A549 (cell line): ENCODE measurements at regions not wholly inside any gene's neighbourhood (a gene's known extent, or its start where the extent isn't known, plus 50 kb on each side); places are given as distances from the start of the nearest gene placed in this dataset.

Experiments used
- ATAC-seq, 2 experiments: fragments of 200-7000 bp in 1 of 2; fragments of >200 bp in 1 of 2; cut with Nextera tagmentation in 1 of 2; cut with Tn5 transposase in 1 of 2; 3 replicates each; pipeline versions ENCODE4 v1.8.0 to v1.9.1; 2018 to 2020; ENCODE audit warnings: mild to moderate bottlenecking in 1 of 2, moderate library complexity in 1 of 2
- CTCF ChIA-PET: fragments of 300-600 bp; sonication (Branson Sonifier 250); formaldehyde crosslinking; extraction: SDS; loops from one replicate; lab custom pipeline; 2021; ENCODE audit warnings: antibody characterized with exemption, inconsistent platforms; lab: Yijun Ruan, JAX
- POLR2A ChIA-PET: fragments of 350-600 bp; formaldehyde crosslinking; extraction: SDS; loops from one replicate; lab custom pipeline; 2021; ENCODE audit warnings: antibody characterized with exemption, inconsistent platforms; lab: Yijun Ruan, JAX
- DNase-seq, 2 experiments: peaks; one replicate each; pipeline versions ENCODE4 v3.0.0 to v3.0.0-alpha.2; 2011 to 2016; ENCODE audit warnings: low read depth in 1 of 2, low spot score in 1 of 2
- FAIRE-seq: peaks from 2 replicates; lab custom pipeline; 2011; peaks lifted over from hg19 to GRCh38; lab: Jason Lieb, UNC
- H3K27ac ChIP-seq, 2 experiments: fragments of >200 bp; sonication (Bioruptor Twin); formaldehyde crosslinking; 3 replicates each; pipeline ENCODE4 v1.5.1; 2016 to 2017
- H3K4me1 ChIP-seq: fragments of >200 bp; sonication (Bioruptor Twin); formaldehyde crosslinking; 3 replicates; pipeline ENCODE4 v1.6.1; 2016
- H3K4me2 ChIP-seq: fragments of >200 bp; sonication (Bioruptor Twin); formaldehyde crosslinking; 3 replicates; pipeline ENCODE4 v1.6.1; 2016
- H3K4me3 ChIP-seq: fragments of >200 bp; sonication (Bioruptor Twin); formaldehyde crosslinking; 3 replicates; pipeline ENCODE4 v1.5.1; 2016
- H3K9me3 ChIP-seq: fragments of >200 bp; sonication (Bioruptor Twin); formaldehyde crosslinking; 3 replicates; pipeline ENCODE4 v1.6.1; 2016
- BHLHE40 ChIP-seq: IDR thresholded peaks from 2 replicates; pipeline ENCODE4 v1.6.1; 2012; ENCODE audit warnings: low read depth, low read length, inconsistent platforms
- CHD2 ChIP-seq: fragments of 150-350 bp; IDR thresholded peaks from 2 replicates; pipeline ENCODE4 v1.6.1; 2014; ENCODE audit warnings: low read length; ENCODE audit not compliant: partially characterized antibody
- EHF ChIP-seq: fragments of 250-450 bp; sonication (Bioruptor Pico); IDR thresholded peaks from 2 replicates; pipeline ENCODE4 v1.5.0; 2020; ENCODE audit warnings: mild to moderate bottlenecking
- ESRRA ChIP-seq: fragments of 150-350 bp; IDR thresholded peaks from 2 replicates; pipeline ENCODE4 v1.6.1; 2014; ENCODE audit warnings: mild to moderate bottlenecking, low read length, borderline replicate concordance
- FOSB ChIP-seq: fragments of 250-450 bp; sonication (Bioruptor Pico); IDR thresholded peaks from 2 replicates; pipeline ENCODE4 v1.5.0; 2020; ENCODE audit warnings: mild to moderate bottlenecking, moderate library complexity
- FOSL2 ChIP-seq, 2 experiments: fragments of 450-650 bp in 1 of 2; fragments of >200 bp in 1 of 2; sonication (Bioruptor Twin) in 1 of 2; formaldehyde crosslinking; IDR thresholded peaks; 2 replicates each; pipeline versions ENCODE4 v1.5.0 to v1.6.1; 2016 to 2020; ENCODE audit warnings: mild to moderate bottlenecking in 1 of 2, moderate library complexity in 1 of 2
- HDAC2 ChIP-seq: fragments of 200-600 bp; sonication (generic); IDR thresholded peaks from 2 replicates; pipeline ENCODE4 v1.6.1; 2016
- HOXB5 ChIP-seq: fragments of 250-450 bp; sonication (Bioruptor Pico); IDR thresholded peaks from 2 replicates; pipeline ENCODE4 v1.5.0; 2020; ENCODE audit warnings: mild to moderate bottlenecking, moderate library complexity
- KDM5A ChIP-seq: fragments of 200-600 bp; sonication (generic); IDR thresholded peaks from 2 replicates; pipeline ENCODE4 v1.6.1; 2016; ENCODE audit warnings: antibody characterized with exemption, mild to moderate bottlenecking
- MAFK ChIP-seq: fragments of 450-650 bp; IDR thresholded peaks from 2 replicates; pipeline ENCODE4 v1.6.1; 2014; ENCODE audit not compliant: partially characterized antibody
- NPAS2 ChIP-seq: fragments of 250-450 bp; sonication (Bioruptor Pico); IDR thresholded peaks from 2 replicates; pipeline ENCODE4 v1.8.0; 2022; ENCODE audit warnings: mild to moderate bottlenecking, moderate library complexity, borderline replicate concordance
- RFX5 ChIP-seq: fragments of 450-650 bp; IDR thresholded peaks from 2 replicates; pipeline ENCODE4 v1.7.1; 2014; ENCODE audit warnings: antibody characterized with exemption, mild to moderate bottlenecking, moderate library complexity
- ZFP36 ChIP-seq: fragments of 450-650 bp; IDR thresholded peaks from 2 replicates; pipeline ENCODE4 v1.6.1; 2014; ENCODE audit warnings: borderline replicate concordance; ENCODE audit not compliant: partially characterized antibody
- ZNF302 ChIP-seq: fragments of 250-450 bp; sonication (Bioruptor Pico); IDR thresholded peaks from 2 replicates; pipeline ENCODE4 v1.9.0; 2021; ENCODE audit warnings: inconsistent platforms, mild to moderate bottlenecking, moderate library complexity
- WGBS: methylation state at CpG from one replicate; pipeline ENCODE4 v1.1.6; 2017; ENCODE audit errors: missing lambda C conversion rate; 5-methylcytosine and 5-hydroxymethylcytosine counted together
- TF ChIP-seq, protein P1 (sequence below): IDR thresholded peaks from 2 replicates; pipeline ENCODE4 v1.6.1; 2012
- TF ChIP-seq, protein P2 (sequence below): fragments of 450-650 bp; IDR thresholded peaks from 2 replicates; pipeline ENCODE4 v1.6.1; 2014; ENCODE audit warnings: antibody characterized with exemption
- TF ChIP-seq, protein P3 (sequence below): fragments of >200 bp; sonication (Bioruptor Twin); formaldehyde crosslinking; IDR thresholded peaks from 3 replicates; pipeline ENCODE4 v1.6.1; 2016
- TF ChIP-seq, protein P4 (sequence below): fragments of 250-450 bp; sonication (Bioruptor Pico); IDR thresholded peaks from 2 replicates; pipeline ENCODE4 v1.5.0; 2021; ENCODE audit warnings: mild to moderate bottlenecking, moderate library complexity, borderline replicate concordance

DNA sequence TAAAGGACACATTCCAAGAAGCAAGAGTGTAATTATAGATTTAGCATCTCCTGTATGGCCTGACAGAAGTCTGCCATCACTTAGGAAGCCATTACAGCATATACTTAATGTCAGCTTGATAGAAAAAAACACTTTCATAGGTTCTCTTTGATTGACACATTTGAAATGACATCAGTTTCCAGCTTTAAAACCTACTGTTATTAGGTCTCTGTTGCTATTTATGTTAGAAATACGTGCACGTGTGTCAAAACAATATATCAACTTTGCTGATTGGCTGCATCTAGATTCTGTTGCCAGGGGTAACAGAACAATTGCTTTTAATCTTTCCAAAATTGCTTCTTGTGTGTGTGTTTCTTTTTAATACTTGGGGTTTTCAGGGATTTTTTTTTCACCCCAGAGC lies 389.3 kb upstream of the ATP11B start:
- 17% methylated on average over 2 of the region's 2 CpGs for WGBS
- TF ChIP-seq RFX5 (no peak), ZFP36 (no peak), BHLHE40 (no peak)
- Histone ChIP-seq H3K9me3 (no peaks in the 10 kb centered on the region), H3K4me3 (no peak overlapping the region), H3K4me1 (no peaks in the 10 kb centered on the region), H3K27ac (no peak overlapping the region), H3K4me2 (no peak overlapping the region)
- ChIA-PET POLR2A (no interaction called here), CTCF (no interaction called here)
- ATAC-seq, result no peak
- DNase-seq, result no peak
- no peak for FAIRE-seq

DNA sequence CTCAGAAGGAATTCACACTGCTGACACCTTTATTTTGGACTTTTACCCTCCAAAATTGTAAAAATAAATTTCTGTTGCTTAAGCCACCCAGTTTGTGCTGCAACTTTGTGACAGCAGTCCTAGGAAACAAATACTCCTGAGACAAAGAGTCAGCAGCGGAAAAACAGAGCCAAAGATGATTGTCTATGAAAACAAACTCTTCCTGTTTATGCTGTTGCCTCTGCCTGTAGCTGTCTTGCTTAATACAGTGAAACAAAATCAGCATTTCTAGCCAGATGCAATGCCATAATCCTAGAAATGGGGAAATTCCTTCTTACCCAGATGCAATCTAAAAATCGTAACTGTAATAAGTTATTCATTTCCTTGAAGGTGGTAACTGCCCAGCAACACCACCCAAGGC lies 387.5 kb upstream of the ATP11B start:
- CTCF ChIA-PET, result no interaction called here
- no peaks in the 10 kb centered on the region for H3K9me3 ChIP-seq
- H3K27ac ChIP-seq, result no peak overlapping the region
- no peak overlapping the region for H3K4me2 ChIP-seq
- POLR2A ChIA-PET, result no interaction called here
- FAIRE-seq, result no peak
- TF ChIP-seq FOSB (CRISPR knock-in tag) (no peak), HOXB5 (no peak), BHLHE40 (no peak), KDM5A (no peak), NPAS2 (CRISPR knock-in tag) (no peak), MAFK (no peak), EHF (no peak), FOSL2 (IDR thresholded peaks at IDR 0.05) (no peak), FOSL2 (CRISPR knock-in tag; IDR thresholded peaks at IDR 0.05) (no peak), HDAC2 (no peak)
- TF ChIP-seq, protein P1, sequence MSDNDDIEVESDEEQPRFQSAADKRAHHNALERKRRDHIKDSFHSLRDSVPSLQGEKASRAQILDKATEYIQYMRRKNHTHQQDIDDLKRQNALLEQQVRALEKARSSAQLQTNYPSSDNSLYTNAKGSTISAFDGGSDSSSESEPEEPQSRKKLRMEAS, result no peak
- TF ChIP-seq, protein P2, sequence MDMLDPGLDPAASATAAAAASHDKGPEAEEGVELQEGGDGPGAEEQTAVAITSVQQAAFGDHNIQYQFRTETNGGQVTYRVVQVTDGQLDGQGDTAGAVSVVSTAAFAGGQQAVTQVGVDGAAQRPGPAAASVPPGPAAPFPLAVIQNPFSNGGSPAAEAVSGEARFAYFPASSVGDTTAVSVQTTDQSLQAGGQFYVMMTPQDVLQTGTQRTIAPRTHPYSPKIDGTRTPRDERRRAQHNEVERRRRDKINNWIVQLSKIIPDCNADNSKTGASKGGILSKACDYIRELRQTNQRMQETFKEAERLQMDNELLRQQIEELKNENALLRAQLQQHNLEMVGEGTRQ, result no peak
- TF ChIP-seq, protein P3, sequence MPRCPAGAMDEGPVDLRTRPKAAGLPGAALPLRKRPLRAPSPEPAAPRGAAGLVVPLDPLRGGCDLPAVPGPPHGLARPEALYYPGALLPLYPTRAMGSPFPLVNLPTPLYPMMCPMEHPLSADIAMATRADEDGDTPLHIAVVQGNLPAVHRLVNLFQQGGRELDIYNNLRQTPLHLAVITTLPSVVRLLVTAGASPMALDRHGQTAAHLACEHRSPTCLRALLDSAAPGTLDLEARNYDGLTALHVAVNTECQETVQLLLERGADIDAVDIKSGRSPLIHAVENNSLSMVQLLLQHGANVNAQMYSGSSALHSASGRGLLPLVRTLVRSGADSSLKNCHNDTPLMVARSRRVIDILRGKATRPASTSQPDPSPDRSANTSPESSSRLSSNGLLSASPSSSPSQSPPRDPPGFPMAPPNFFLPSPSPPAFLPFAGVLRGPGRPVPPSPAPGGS, result no peak
- TF ChIP-seq, protein P4, sequence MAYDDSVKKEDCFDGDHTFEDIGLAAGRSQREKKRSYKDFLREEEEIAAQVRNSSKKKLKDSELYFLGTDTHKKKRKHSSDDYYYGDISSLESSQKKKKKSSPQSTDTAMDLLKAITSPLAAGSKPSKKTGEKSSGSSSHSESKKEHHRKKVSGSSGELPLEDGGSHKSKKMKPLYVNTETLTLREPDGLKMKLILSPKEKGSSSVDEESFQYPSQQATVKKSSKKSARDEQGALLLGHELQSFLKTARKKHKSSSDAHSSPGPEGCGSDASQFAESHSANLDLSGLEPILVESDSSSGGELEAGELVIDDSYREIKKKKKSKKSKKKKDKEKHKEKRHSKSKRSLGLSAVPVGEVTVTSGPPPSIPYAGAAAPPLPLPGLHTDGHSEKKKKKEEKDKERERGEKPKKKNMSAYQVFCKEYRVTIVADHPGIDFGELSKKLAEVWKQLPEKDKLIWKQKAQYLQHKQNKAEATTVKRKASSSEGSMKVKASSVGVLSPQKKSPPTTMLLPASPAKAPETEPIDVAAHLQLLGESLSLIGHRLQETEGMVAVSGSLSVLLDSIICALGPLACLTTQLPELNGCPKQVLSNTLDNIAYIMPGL (CRISPR knock-in tag), result no peak
- no peak overlapping the region for H3K4me3 ChIP-seq
- WGBS, result 15% methylated on average over 2 of the region's 2 CpGs
- DNase-seq, result no peak
- no peak for ATAC-seq
- H3K4me1 ChIP-seq, result no peaks in the 10 kb centered on the region

DNA sequence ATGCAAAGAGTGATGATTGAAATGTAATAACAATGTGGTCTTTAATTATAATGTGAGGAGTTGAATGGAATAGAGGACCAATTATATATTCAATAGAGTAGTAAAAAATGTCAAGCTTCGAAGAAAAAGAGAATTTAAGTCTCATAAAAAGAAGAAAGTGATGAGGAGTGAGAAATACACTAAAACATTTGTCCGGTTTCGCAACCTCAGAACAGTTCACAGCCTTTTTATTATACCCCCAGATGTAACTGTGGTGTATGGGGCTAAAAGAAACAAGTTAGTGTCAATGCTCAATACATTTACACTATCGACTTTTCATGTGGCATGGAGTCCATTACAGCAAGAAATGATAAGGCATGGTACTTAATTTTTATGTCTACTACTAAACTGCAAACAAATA lies 386.5 kb upstream of the ATP11B start:
- Histone ChIP-seq H3K4me3 (no peak overlapping the region), H3K4me2 (no peak overlapping the region), H3K9me3 (no peaks in the 10 kb centered on the region), H3K4me1 (no peaks in the 10 kb centered on the region), H3K27ac (no peak overlapping the region)
- ChIA-PET CTCF (no interaction called here), POLR2A (no interaction called here)
- DNase-seq, result no peak
- WGBS, result 29% methylated on average over 4 of the region's 4 CpGs
- TF ChIP-seq ESRRA (no peak), RFX5 (no peak), CHD2 (no peak), ZNF302 (CRISPR knock-in tag) (no peak)
- TF ChIP-seq, protein P4 (CRISPR knock-in tag), result no peak
- ATAC-seq, result no peak
- no peak for FAIRE-seq
